GM12878 (cell line): ENCODE measurements at regions not wholly inside any gene's neighbourhood (a gene's known extent, or its start where the extent isn't known, plus 50 kb on each side); places are given as distances from the start of the nearest gene placed in this dataset.

Experiments
- ATAC-seq: fragments of 200-7000 bp; cut with Tn5 transposase; 3 replicates; pipeline ENCODE4 v1.9.1; 2020; ENCODE audit warnings: mild to moderate bottlenecking, moderate library complexity
- BruUV-seq: library from RNA; stranded (reverse); fragments of 400-500 nt; replicated peaks from 2 replicates; lab custom pipeline; 2021; lab: Mats Ljungman, UMichigan
- CTCF ChIA-PET: fragments of 300-600 bp; sonication (Branson Sonifier 250); formaldehyde crosslinking; extraction: SDS; loops from one replicate; lab custom pipeline; 2021; ENCODE audit warnings: inconsistent platforms; lab: Yijun Ruan, JAX
- POLR2A ChIA-PET: fragments of 350-600 bp; formaldehyde crosslinking; extraction: SDS; loops from one replicate; lab custom pipeline; 2021; ENCODE audit warnings: inconsistent platforms; lab: Charles Lee
- RAD21 ChIA-PET: fragments of 300-600 bp; sonication (Branson Sonifier 250); formaldehyde crosslinking; loops from one replicate; lab custom pipeline; 2023; ENCODE audit warnings: antibody characterized with exemption; ENCODE audit not compliant: unreplicated experiment; lab: Charles Lee
- SMC1A ChIA-PET: fragments of 300-600 bp; sonication (Branson Sonifier 250); formaldehyde crosslinking; loops from one replicate; lab custom pipeline; 2023; ENCODE audit not compliant: unreplicated experiment, uncharacterized antibody; lab: Charles Lee
- DNase-seq: peaks from one replicate; pipeline ENCODE4 v3.0.0-alpha.2; 2011; ENCODE audit warnings: low read depth, low spot score
- FAIRE-seq: peaks from 3 replicates; lab custom pipeline; 2011; peaks lifted over from hg19 to GRCh38; lab: Jason Lieb, UNC
- H2AFZ ChIP-seq: 2 replicates; pipeline ENCODE4 v1.6.0; 2011; ENCODE audit warnings: low read depth, low read length, control low read depth; ENCODE audit not compliant: control insufficient read depth
- H3K27ac ChIP-seq: 2 replicates; pipeline ENCODE4 v1.5.1; 2011; ENCODE audit warnings: control low read depth; ENCODE audit not compliant: control insufficient read depth, insufficient read depth
- H3K27me3 ChIP-seq, 2 experiments: replicated peaks in 1 of 2; 2 replicates each; pipeline versions ENCODE4 v1.6.0 to v1.6.1; 2011; ENCODE audit warnings: low read length in 1 of 2; ENCODE audit not compliant: control insufficient read depth in 2 of 2, insufficient read depth in 2 of 2
- H3K36me3 ChIP-seq, 2 experiments: 2 replicates each; pipeline ENCODE4 v1.5.1; 2011; ENCODE audit warnings: low read length in 1 of 2; ENCODE audit not compliant: control insufficient read depth in 2 of 2, insufficient read depth in 2 of 2
- H3K4me1 ChIP-seq: 2 replicates; pipeline ENCODE4 v1.6.1; 2011; ENCODE audit warnings: mild to moderate bottlenecking, low read length, moderate library complexity, mixed read lengths; ENCODE audit not compliant: control insufficient read depth, insufficient read depth
- H3K4me2 ChIP-seq: 2 replicates; pipeline ENCODE4 v1.6.0; 2011; ENCODE audit warnings: control low read depth; ENCODE audit not compliant: control insufficient read depth, insufficient read depth
- H3K4me3 ChIP-seq: fragments of 200-600 bp; sonication (generic); 2 replicates; pipeline ENCODE4 v1.5.1; 2016
- H3K79me2 ChIP-seq: 2 replicates; pipeline ENCODE4 v1.6.0; 2011; ENCODE audit warnings: low read length; ENCODE audit not compliant: control insufficient read depth, insufficient read depth
- H3K9ac ChIP-seq: 2 replicates; pipeline ENCODE4 v1.8.0; 2011; ENCODE audit warnings: low read length, control low read depth, mixed read lengths; ENCODE audit not compliant: control insufficient read depth, insufficient read depth
- H3K9me3 ChIP-seq: replicated peaks from 3 replicates; pipeline ENCODE4 v1.5.1; 2011; ENCODE audit warnings: mild to moderate bottlenecking, low read length; ENCODE audit not compliant: control insufficient read depth, insufficient read depth
- H4K20me1 ChIP-seq: 2 replicates; pipeline ENCODE4 v1.6.0; 2011; ENCODE audit not compliant: control insufficient read depth, insufficient read depth
- ASH2L ChIP-seq: fragments of 300-600, 200-600 bp; sonication (generic); IDR thresholded peaks from 2 replicates; pipeline ENCODE4 v1.6.1; 2017; ENCODE audit warnings: low read depth, mild to moderate bottlenecking, borderline replicate concordance
- ESRRA ChIP-seq: IDR thresholded peaks from 2 replicates; pipeline ENCODE4 v1.6.1; 2012; ENCODE audit warnings: mild to moderate bottlenecking, low read length, improper control_type of control experiment
- FOXK2 ChIP-seq: fragments of 450-650 bp; IDR thresholded peaks from 2 replicates; pipeline ENCODE4 v1.6.1; 2017; ENCODE audit warnings: mild to moderate bottlenecking, moderate library complexity
- MTA2 ChIP-seq: fragments of 450-650 bp; IDR thresholded peaks from 2 replicates; pipeline ENCODE4 v1.6.1; 2016; ENCODE audit warnings: low read depth, mild to moderate bottlenecking, moderate library complexity
- MTA3 ChIP-seq: IDR thresholded peaks from 2 replicates; pipeline ENCODE4 v1.6.1; 2012; ENCODE audit warnings: low read length, inconsistent platforms, borderline replicate concordance
- MYB ChIP-seq: fragments of 150-350 bp; IDR thresholded peaks from 2 replicates; pipeline ENCODE4 v1.6.1; 2014; ENCODE audit warnings: mild to moderate bottlenecking, low read depth, low read length, borderline replicate concordance
- NFYA ChIP-seq: IDR thresholded peaks from 2 replicates; pipeline ENCODE4 v1.6.1; 2011; ENCODE audit warnings: low read depth, mild to moderate bottlenecking, low read length, improper control_type of control experiment, borderline replicate concordance
- RBBP5 ChIP-seq: fragments of 200-600 bp; sonication (generic); conservative IDR thresholded peaks from 2 replicates; pipeline ENCODE4 v1.6.1; 2016
- RCOR1 ChIP-seq: conservative IDR thresholded peaks from 2 replicates; pipeline ENCODE4 v1.6.1; 2012; ENCODE audit warnings: low read depth, low read length, improper control_type of control experiment
- SMAD1 ChIP-seq: fragments of 450-650 bp; IDR thresholded peaks from 2 replicates; pipeline ENCODE4 v1.6.1; 2018; ENCODE audit warnings: mild to moderate bottlenecking, low read depth; ENCODE audit not compliant: partially characterized antibody
- SRF ChIP-seq, 2 experiments: IDR thresholded peaks; 2 replicates each; pipeline ENCODE4 v1.6.1; 2011; ENCODE audit warnings: low read depth in 2 of 2, low read length in 2 of 2, mild to moderate bottlenecking in 1 of 2, moderate library complexity in 1 of 2
- TAF1 ChIP-seq: IDR thresholded peaks from 2 replicates; pipeline ENCODE4 v1.6.1; 2011; ENCODE audit warnings: mild to moderate bottlenecking, low read depth, low read length, borderline replicate concordance
- TARDBP ChIP-seq: IDR thresholded peaks from 2 replicates; pipeline ENCODE4 v1.6.1; 2016; ENCODE audit warnings: borderline replicate concordance
- TCF3 ChIP-seq: IDR thresholded peaks from 2 replicates; pipeline ENCODE4 v1.6.1; 2012; ENCODE audit warnings: low read depth, mild to moderate bottlenecking, low read length, borderline replicate concordance; ENCODE audit not compliant: insufficient read depth
- ZNF207 ChIP-seq: fragments of 450-650 bp; IDR thresholded peaks from 2 replicates; pipeline ENCODE4 v1.6.1; 2014; ENCODE audit warnings: antibody characterized with exemption, mild to moderate bottlenecking, borderline replicate concordance
- WGBS: methylation state at CpG from one replicate; pipeline ENCODE4 v1.1.6; 2016; ENCODE audit warnings: low lambda C conversion rate; ENCODE audit not compliant: insufficient replicate concordance, insufficient coverage; ENCODE audit errors: missing lambda C conversion rate; 5-methylcytosine and 5-hydroxymethylcytosine counted together
- in situ Hi-C: fragments of 300-500 bp; cut with MboI; formaldehyde crosslinking; loops from 9 replicates; pipeline ENCODE4 v1.14.3; 2018; ENCODE audit warnings: mixed read lengths
- intact Hi-C: fragments of 100-400 bp; cut with micrococcal nuclease; formaldehyde crosslinking; loops from one replicate; pipeline ENCODE4 v1.14.2; 2022; ENCODE audit not compliant: unreplicated experiment
- TF ChIP-seq, protein P1 (sequence below): fragments of 150-350 bp; IDR thresholded peaks from 2 replicates; pipeline ENCODE4 v1.6.1; 2016; ENCODE audit warnings: low read depth, low read length
- TF ChIP-seq, protein P2 (sequence below): fragments of 450-650 bp; IDR thresholded peaks from 2 replicates; pipeline ENCODE4 v1.6.1; 2017; ENCODE audit warnings: mild to moderate bottlenecking

DNA sequence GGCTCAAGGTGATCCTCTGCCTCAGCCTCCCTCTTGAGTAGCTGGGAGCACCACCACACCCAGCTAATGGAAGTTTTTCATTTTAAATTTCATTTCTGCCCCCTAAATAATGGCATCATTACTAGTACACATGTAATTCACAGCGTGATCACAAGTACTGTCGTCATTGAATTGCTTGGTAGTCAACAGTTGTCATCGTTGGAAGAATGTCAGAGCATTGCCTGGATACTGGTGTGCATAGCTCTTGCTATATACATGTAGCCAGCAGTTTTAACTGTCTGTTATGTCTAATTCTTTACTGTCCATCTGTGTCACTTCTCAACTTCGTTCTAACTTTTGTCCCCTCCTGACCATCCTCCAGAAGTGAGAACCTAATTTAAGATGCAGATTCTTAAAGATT, 62.1 kb downstream of the CRPPA start:
- H3K4me2 ChIP-seq: no peak overlapping the region
- 18% methylated on average over 4 of the region's 4 CpGs for WGBS
- H3K79me2 ChIP-seq: no peaks in the 10 kb centered on the region
- in situ Hi-C loops: no loop called here
- H3K36me3 ChIP-seq: no peaks in the 10 kb centered on the region
- H3K9me3 ChIP-seq: no peaks in the 10 kb centered on the region
- FAIRE-seq (no peak), DNase-seq (no peak), ATAC-seq (no peak)
- intact Hi-C loops: no loop called here
- ChIA-PET POLR2A (no interaction called here), RAD21 (no interaction called here), CTCF (no interaction called here)
- H3K27ac ChIP-seq: no peak overlapping the region
- no TSS peak for BruUV-seq
- H3K4me3 ChIP-seq: no peak overlapping the region
- H3K9ac ChIP-seq: no peak overlapping the region
- no peaks in the 10 kb centered on the region for H3K4me1 ChIP-seq
- TF ChIP-seq SRF (IDR thresholded peaks at IDR 0.05; ENCODE audit: low read depth in 2 of 2, low read length in 2 of 2) (no peak), TARDBP (no peak), RBBP5 (no peak), ZNF207 (no peak), FOXK2 (no peak), MYB (no peak), RCOR1 (no peak), MTA3 (no peak), MTA2 (no peak), SMAD1 (no peak), NFYA (no peak), ASH2L (no peak), ESRRA (no peak), TAF1 (no peak), TCF3 (no peak)
- TF ChIP-seq, protein P1, sequence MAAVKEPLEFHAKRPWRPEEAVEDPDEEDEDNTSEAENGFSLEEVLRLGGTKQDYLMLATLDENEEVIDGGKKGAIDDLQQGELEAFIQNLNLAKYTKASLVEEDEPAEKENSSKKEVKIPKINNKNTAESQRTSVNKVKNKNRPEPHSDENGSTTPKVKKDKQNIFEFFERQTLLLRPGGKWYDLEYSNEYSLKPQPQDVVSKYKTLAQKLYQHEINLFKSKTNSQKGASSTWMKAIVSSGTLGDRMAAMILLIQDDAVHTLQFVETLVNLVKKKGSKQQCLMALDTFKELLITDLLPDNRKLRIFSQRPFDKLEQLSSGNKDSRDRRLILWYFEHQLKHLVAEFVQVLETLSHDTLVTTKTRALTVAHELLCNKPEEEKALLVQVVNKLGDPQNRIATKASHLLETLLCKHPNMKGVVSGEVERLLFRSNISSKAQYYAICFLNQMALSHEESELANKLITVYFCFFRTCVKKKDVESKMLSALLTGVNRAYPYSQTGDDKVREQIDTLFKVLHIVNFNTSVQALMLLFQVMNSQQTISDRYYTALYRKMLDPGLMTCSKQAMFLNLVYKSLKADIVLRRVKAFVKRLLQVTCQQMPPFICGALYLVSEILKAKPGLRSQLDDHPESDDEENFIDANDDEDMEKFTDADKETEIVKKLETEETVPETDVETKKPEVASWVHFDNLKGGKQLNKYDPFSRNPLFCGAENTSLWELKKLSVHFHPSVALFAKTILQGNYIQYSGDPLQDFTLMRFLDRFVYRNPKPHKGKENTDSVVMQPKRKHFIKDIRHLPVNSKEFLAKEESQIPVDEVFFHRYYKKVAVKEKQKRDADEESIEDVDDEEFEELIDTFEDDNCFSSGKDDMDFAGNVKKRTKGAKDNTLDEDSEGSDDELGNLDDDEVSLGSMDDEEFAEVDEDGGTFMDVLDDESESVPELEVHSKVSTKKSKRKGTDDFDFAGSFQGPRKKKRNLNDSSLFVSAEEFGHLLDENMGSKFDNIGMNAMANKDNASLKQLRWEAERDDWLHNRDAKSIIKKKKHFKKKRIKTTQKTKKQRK: no peak
- TF ChIP-seq, protein P2, sequence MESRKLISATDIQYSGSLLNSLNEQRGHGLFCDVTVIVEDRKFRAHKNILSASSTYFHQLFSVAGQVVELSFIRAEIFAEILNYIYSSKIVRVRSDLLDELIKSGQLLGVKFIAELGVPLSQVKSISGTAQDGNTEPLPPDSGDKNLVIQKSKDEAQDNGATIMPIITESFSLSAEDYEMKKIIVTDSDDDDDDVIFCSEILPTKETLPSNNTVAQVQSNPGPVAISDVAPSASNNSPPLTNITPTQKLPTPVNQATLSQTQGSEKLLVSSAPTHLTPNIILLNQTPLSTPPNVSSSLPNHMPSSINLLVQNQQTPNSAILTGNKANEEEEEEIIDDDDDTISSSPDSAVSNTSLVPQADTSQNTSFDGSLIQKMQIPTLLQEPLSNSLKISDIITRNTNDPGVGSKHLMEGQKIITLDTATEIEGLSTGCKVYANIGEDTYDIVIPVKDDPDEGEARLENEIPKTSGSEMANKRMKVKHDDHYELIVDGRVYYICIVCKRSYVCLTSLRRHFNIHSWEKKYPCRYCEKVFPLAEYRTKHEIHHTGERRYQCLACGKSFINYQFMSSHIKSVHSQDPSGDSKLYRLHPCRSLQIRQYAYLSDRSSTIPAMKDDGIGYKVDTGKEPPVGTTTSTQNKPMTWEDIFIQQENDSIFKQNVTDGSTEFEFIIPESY: no peak
- TF ChIP-seq, all 136 proteins: peak for 0
- H3K27me3 ChIP-seq: no peaks in the 10 kb centered on the region
- H2AFZ ChIP-seq: no peak overlapping the region
- H4K20me1 ChIP-seq: no peaks in the 10 kb centered on the region
- SMC1A ChIA-PET: no interaction called here
